Fibroblast of skin of right biceps (primary cell): ENCODE measurements at regions not wholly inside any gene's neighbourhood (a gene's known extent, or its start where the extent isn't known, plus 50 kb on each side); places are given as distances from the start of the nearest gene placed in this dataset.

Experiments used
- DNase-seq: peaks from one replicate; pipeline ENCODE4 v3.0.0-alpha.2; 2013

DNA sequence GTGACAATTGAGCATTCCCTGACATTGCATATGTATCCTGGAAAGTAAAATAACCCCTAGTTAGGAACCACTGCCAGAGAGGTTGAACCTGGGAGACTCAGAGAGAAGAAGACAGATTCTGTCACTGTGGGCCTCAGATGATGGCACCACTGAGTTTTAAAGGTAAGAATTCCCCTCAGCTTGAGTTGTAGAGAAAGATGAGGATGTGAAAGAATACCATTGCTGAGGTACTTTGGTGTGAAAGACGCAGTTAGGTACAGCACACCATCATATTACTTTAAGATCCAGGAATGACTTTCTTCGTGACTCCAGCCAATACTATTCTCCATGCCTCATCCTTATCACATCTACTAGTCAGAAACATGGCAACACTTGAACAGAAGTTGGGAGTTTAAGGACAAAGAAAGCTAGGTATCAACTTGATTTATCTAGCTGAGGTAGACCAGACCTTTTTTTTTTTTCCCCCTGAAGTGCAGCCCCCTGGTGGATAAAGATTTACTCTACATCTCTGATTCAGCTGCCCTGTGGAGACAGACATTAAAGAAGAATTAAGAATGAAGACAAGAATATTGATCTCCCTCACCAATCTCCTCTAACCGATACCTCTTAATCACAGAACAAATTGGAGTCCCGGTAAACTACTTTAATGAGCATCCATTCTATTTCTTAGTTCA is 630.5 kb upstream of the FANCL start:
- DNase-seq, result no peak

DNA sequence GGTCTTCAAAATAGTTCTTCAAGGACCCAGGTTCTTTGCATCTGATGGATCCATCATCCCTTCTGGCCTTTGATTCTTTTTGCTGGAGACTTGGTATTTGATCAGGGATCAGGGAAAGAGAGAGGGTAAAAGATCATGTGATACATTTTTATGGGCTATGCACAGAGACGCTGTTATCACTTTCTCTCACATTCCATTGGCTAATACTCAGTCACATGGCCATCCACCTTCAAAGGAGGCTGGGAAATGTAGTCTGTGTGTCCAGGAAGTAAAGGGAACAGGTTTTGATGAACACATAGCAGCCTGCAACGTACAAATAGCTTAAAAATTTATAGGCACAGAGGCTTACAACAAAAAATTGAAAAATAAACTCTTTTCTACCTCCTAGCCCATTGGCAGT is 629.6 kb upstream of the FANCL start:
- no peak for DNase-seq

DNA sequence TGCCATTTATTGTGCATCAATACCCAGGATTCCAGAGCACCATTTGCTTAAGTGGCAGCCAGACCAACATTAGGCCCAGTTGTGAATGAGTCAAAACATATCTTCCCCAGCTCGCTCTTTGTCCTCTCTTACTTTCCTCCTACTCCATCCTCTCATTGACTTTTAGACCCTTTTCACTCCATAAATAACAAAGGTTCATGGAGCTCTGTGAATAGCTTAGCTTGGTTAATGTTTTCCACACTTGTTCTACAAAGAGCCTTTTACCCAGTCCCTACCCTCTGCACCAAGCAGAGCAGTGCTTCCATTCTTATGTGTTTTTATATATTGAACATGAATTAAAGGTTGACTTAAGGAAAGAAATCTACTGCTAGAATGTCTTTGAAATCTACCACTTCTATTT is 625.8 kb upstream of the FANCL start:
- no peak for DNase-seq

DNA sequence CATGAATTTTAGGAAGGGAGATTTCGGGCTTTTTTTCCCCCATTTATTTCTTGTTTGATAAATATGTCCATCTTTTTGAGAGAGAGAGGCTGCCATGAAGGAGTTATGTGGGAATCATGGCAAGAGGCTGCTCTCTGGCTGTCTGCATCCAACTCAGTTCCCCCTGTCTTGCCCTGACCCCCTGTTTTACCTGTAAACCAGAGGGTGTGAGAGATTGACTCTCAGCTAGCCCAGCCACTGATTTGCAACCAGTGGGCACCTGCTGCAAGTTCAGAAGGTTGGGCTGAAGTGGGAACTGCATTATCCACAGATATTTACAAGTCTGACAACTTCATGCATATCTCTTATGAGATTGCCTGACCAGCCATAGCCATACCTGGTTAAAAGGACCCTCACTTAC is 625.4 kb upstream of the FANCL start:
- no peak for DNase-seq

DNA sequence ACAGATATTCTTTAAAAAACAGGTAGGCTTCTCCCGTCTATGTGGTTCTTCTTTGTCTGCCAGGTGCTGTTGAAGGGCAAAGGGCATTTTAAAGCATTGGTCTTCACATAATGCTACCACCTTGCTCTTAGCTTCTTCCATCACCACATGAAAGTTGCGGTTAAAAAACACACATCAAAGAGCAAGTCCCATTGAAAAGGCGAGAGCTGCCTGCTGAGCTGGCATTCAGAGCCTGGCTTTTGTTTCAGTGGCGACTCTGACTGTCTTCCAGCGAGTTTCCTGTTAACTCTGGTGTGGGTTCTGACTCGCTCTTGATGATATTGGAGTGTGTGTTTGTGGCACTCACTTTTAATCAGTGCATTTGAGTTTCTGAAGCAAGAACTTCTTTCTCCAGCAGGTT is 624.9 kb upstream of the FANCL start:
- no peak for DNase-seq

DNA sequence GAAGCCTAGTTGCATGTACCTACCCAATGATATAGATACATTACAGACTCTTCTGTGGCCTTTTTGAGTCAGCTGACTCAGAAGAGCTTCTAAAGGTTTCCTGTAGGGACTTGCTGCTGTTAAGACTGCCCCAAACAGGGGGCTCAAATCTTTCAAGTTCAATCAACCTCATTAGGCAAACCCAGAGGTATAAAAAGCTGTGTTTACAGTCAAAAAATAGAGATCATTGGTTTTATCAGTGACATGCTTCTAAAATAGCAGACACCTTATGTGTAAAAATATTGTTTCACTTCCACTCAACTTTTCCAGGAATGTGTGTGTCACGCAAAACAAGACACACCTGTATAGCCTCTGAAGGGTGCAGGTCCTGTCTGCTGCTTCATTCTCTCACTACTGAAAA is 624.3 kb upstream of the FANCL start:
- DNase-seq, result no peak

DNA sequence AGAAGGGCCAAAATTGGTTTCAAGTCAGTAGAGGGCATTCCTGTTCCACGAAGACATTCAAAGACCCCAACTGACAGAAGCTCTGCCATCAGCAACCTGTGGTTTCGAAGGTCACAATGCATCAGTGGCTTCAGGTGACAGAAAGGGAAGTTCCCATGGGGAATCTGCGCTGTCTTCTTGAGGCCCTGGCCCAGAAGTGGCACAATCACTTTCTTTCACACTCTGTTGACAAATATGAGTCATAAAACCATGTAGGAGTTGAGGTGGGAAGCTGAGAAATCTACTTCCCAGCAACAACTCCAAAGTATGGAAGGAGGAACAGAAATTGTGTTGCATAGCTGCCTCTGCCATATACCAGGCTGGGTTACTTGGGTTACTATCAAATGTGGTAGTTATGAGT is 621.1 kb upstream of the FANCL start:
- no peak for DNase-seq

DNA sequence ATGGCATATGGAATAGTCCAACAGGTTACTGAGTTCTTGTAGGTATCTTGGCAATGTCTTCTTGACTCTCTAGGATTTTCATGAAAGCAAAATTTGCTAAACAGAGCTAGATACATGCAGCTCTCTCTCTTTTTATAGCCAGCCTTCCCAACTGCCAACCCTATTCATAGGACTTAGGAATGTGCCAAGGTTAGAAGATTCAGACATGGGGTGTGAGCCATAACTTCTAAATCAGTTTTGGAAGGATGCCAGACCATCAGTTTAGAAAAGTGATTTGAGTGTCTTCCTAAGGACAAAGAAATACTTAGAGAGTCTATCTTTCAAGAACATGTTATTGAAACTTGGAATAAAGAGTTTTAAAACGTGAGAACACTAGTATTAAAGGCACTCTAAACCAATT is 619.5 kb upstream of the FANCL start:
- no peak for DNase-seq

DNA sequence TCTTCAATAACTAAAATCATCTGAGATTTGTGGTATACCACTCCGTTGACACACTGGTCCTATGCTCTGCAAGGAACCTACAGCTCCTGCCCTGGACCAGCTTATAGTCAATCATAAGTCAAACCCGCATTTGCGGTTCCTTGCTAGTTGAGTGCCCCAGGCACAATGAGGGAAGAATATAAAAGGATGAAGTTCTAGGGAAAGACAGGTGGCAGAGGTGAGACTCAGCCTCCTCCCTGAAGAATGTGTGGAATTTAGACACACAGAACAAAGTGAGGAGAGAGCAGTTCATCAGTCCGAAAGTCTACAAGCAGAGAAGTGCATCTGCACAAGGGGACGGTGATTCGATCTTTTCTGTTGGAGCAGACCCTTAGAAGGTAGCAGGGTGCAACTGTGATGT is 615.0 kb upstream of the FANCL start:
- DNase-seq, result no peak

DNA sequence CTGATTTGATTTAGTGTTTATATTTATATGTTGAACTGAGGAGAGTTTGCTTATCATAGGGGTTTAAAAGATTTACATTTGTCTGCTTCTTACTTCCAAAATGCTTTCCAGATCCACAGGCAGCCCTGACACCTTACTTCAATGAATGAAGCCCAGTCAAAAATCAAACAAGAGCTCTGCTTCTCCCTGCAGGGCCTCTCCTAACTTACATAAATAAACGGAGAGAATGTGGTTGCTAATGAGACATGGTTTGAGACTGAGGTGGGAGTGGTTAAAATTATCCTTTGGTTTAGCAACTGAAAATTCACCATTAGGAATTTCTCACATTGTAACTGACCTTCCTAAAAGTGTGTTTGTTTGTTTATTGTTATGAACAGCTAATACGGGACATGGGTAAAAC is 612.3 kb upstream of the FANCL start:
- DNase-seq, result peak; percentile 6

DNA sequence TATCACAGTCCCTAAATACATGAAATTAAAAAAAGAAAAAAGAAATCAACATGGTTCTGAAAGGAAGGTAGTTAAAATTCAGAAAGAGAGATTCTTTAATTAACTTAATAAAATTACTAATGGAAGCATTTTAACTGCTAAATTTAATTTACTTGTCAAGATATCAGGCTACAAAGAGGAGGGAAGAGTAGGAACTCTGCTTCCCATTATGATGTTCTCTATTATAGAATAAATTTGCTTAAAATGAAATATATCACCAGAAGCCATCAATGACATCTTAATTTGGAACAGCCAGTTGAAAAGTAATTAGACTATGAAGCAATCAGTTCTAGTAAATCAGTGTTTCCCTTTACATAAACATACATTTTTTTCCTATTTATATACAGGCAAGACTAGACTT is 611.8 kb upstream of the FANCL start:
- DNase-seq, result no peak

DNA sequence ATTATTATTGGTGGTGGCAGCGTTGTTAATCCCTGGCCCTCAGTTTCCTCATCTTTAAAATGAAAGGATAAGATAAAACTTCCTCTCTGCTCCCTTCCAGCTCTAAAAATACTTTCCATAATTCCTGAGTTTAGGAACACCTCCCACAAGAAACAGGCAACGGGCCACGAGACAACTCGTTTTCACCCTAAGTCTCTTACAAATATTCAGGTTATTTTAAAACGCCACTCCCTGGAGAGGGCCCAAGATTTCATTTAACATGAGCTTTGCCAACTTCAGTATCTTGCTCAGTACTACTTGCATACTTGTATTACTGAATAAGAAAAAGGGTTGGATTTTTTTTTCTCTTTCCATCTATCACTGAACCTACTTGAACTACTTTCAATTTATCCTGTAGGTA is 611.1 kb upstream of the FANCL start:
- DNase-seq, result peak; percentile 4

DNA sequence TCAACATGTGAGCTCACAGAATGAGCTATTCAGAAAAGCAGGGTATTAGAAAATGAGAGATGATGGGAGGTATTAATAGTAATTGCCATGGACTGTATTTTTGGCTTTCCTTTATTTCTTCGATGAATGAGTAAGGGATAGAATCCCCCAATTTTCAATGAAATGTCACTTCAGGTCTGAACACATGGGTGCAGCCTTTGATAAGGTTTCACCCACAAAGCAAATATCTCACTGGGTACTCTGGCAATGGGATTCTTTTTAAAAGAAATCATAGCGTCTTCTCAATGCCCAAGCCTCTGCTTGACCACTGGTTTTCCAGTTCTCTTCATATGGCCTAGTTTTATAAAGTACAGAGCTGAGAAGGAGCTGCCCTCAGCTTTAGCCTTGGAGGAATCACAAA is 610.5 kb upstream of the FANCL start:
- DNase-seq, result no peak

DNA sequence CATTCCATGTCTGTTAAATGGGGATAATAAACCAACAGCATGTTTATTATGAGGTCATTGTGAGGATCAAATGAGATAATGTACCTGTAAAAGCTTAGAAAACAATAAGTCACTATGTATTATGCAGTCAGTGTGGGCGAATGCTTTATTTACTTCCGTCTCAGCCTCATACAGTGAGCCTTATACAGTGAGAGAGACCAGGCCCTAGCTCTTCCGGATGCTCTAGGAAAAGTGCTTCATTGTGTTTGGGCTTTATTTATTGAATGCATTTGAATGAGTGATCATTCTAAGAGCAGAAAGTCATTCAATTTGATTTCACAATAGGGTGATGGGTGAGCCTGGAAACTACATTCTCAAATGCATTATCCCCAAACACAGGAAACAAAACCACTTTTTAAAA is 603.9 kb upstream of the FANCL start:
- no peak for DNase-seq

DNA sequence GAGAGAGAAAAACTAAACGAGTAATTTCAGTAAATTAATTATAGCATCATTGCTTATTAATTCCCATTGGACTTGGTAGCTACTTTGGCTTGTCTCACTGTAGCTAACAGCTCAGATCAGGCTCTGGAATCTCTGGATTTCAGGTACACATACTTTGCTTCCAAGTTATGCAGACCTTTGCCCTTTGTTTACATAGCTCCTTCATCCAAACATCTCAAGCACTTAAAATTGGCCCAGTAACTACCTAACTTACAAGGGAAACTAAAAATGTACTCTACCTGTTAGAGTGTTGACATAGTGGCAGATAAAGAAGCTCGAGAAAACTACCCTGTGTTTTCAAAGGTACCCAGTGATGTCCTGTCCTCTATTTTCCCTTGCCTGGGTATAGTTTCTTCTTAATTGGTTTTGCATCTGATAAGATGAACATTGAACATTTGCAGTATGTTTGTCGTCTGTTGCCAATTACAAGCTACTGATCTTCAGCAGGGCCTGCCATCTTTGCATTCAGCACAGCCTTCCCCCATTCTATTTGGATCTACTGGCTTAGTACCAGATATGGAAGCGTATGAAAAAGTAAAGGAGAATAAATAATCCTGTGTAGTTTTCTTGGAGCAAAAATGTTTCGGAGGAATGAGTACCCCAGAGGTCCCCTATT is 601.5 kb upstream of the FANCL start:
- DNase-seq, result no peak

DNA sequence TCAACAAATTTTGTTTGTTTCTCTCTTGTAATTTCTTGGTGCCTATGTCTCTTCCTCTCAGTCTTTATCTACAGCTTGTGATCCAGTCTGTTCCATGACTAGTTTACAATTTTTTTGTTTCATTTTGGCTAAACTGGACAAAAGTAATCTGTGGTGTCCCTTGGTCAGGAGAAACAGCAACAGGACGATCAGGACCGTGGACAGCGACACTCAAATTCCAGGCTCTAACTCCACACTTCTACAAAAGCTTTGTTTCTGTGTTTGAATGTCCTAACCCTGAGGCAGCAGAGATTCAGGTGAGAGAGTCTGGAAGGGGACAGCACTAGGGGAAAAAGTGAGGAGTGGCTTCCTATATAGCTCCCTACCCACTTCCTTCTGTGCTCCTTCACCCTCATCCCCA is 593.3 kb upstream of the FANCL start:
- peak; percentile 39 for DNase-seq

DNA sequence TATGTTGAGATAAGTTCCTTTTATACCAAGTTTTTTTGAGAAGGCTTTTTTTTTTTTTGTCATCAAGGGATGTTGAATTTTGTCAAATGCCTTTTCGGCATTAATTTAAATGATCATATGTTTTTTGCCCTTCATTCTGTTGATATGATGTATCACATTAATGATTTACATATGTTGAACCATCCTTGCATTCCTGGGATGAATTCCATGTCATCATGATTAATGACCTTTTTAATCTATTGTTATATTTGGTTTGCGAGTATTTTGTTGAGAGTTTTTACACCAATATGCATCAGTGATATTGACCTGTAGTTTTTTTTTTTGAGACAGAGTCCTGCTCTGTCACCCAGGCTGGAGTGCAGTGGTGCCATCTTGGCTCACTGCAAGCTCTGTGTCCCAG is 585.7 kb upstream of the FANCL start:
- DNase-seq, result no peak

DNA sequence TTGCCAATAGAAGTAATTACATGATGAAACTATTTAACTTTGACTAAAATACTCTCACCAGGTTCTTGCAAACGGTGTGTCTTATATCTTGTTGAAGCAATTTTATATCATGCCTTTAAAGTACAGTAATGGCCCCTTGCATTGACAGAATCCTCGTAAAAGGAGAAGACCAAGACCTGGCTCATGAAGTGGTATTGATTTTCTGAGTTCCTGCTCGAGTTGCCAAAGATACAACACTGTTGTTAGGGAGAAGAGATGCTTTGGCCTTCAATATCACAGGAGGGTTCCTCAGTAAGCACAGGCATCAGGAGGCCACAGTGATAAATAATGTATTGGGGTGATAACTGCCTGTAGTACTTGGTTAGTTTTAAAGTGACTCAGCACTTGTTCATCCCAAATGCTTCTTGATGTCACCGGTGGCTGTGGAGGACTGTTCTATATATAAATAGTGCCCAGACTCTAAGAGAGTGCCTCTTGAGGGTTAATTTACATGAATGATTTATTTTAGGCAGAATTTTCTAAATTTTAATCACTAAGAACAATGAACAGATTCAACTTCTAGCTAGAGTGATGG is 571.7 kb upstream of the FANCL start:
- peak; percentile 12 for DNase-seq

DNA sequence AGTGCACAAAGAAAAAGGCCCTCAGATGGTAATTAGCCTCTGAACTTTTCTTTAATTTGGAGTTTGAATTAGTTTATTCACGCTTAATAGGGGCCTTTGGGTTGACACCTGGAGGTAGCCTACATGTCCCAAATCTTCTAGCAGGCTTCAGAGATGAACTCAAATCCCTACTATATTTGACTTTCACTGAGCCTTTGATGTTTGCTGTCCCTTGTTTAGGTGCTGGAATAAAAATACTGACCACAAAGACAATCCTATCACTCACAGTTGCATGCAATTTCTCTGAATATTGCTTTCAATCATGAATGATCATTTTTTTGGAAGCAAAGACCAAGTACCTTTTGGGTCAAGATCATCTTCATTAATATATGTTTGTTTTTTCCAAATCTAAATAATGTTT is 564.0 kb upstream of the FANCL start:
- DNase-seq, result no peak

DNA sequence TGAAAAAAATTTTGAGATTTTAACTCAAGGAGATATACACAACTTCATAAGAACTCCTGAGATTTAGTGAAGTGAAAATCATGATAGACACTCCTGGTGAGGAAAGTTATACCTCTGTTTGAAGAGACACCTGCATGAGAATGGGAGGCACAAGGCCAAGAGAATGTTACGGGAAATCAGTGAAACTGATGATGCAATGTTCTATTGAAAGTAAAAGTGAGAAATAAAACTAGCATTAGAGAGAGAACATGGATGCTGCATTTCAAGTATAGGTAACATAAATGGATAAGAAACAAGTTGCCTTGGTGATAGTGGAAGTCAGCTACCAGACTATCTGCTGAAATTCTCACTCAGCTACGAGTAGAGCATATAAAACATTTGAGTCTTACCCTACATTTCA is 562.1 kb upstream of the FANCL start:
- DNase-seq, result no peak

DNA sequence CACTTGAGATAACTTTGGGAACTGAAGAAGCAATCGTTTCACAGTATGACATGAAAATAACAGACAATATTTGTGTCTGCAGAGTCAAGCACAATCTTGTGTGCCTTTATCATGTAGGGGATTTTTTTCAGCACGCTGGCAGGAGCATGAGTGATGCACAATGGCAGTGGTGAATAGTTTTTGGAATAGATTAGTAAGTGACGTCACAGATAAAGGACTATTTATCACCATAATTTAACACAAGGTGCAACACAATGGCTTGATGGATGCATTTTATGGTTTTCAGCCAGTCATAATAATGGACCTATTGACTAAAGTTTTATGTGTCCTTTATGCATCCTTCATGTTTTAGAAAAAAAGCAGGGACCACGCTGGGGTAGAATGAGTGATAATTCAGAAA is 559.8 kb upstream of the FANCL start:
- no peak for DNase-seq

DNA sequence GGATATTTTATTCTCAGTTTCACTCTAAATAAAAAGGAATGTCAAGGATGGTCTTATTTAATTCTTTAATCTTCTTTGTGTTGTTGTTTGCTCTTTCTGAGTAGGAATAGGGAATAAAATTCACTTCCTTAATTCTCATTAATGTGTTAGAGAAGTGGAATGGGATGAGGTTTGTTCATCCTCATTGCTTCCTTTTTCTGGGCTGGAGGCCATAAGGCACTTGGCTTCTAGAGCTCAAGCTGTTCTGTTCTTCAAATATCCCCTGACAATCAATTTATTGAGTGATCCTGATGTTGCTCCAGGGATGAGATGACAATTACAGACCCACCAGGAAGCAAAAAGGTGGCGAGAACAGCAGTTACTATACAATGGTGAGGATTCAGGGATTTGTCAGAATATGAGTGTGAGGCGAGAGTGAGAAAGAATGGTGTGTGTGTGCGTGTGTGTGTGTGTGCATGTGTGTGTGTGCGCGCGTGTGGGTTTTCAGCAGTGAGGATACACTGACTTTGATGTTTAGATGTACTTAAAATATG is 557.6 kb upstream of the FANCL start:
- no peak for DNase-seq

DNA sequence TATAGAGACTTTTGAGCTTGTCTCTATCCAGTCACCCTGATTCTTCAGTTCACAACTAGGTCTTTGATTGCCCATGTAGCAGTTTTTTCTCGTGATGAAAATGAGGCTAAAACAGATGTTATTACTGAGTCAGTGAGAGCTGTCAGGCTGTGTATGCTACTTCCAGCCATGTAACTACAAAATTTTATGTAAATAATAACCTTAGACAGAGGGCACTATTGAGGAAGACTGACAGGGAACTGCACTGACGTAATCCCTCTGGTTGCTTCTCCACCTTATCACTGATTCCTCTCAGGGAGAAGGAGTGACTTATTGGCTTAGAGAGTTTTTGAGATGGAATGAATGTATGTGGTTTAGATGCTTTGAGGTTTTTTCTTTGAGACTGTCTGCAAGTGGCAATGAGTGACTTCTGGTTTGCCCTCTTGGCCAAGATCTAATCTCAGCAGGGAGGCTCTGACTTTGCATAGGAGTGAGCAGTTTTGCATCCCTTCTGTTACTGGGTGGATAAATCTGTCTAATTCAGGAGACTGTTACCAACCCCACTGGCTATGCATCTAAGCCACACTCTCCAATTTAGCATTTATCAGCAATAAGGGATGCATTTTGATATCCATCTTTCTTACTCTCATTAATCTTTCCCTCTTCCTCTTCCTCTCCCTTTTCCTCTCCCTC is 555.2 kb upstream of the FANCL start:
- peak; percentile 5 for DNase-seq

DNA sequence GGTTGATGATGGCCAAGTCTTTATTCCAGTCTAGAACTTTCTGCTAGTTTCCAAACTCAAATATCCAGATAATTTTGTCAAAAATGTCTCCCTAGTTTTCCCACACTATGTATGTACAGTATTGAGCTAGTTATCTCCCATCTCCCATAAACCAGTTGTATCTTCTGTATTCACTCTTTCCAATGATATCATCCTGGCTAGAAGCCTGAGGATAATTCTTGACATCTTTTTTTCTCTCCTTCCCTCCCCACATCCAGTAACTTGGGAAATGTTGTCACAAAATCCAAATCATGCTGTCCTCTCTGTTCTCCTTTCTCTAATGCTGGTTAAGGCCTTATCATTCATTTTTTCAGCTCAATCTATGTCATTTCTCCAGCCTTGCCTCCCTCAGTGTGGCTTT is 553.8 kb upstream of the FANCL start:
- no peak for DNase-seq
